ENCODE measurements at regions not wholly inside any gene's neighbourhood (a gene's known extent, or its start where the extent isn't known, plus 50 kb on each side); places are given as distances from the start of the nearest gene placed in this dataset.

DNA sequence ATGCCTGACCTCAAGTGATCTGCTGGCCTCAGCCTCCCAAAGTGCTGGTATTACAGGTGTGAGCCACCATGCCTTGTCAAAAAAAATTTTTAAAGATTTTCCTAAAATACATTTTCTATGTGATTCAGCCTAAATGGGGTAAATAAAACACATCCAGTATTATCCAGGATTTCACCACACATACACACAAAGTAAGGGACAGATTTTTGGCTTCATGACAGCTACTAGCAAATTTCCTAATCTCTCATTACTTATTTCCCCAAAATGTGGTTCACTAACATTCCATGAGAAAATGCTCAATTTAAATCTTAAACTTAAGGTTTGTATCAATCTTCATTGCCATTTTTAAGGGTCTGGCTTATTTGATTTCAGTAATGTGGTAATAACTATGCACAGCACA is 348.5 kb upstream of the INTU start:
- TF ChIP-seq, protein P1, sequence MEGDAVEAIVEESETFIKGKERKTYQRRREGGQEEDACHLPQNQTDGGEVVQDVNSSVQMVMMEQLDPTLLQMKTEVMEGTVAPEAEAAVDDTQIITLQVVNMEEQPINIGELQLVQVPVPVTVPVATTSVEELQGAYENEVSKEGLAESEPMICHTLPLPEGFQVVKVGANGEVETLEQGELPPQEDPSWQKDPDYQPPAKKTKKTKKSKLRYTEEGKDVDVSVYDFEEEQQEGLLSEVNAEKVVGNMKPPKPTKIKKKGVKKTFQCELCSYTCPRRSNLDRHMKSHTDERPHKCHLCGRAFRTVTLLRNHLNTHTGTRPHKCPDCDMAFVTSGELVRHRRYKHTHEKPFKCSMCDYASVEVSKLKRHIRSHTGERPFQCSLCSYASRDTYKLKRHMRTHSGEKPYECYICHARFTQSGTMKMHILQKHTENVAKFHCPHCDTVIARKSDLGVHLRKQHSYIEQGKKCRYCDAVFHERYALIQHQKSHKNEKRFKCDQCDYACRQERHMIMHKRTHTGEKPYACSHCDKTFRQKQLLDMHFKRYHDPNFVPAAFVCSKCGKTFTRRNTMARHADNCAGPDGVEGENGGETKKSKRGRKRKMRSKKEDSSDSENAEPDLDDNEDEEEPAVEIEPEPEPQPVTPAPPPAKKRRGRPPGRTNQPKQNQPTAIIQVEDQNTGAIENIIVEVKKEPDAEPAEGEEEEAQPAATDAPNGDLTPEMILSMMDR (IDR thresholded peaks at IDR 0.05; ENCODE audit: low read depth, low read length, poor library complexity, severe bottlenecking) = no peak
- TF ChIP-seq EZH2phosphoT487 (IDR thresholded peaks at IDR 0.05; ENCODE audit: borderline replicate concordance, low read length) = no peak
